Mesenchymal stem cell (in vitro differentiated cells and primary cell): ENCODE measurements at regions not wholly inside any gene's neighbourhood (a gene's known extent, or its start where the extent isn't known, plus 50 kb on each side); places are given as distances from the start of the nearest gene placed in this dataset.
"Not testable (repeated sequence)": the region's sequence is repeated elsewhere in the genome, so short reads cannot be mapped to it uniquely, and the experiment has no call there.

Experiments
- DNase-seq: peaks from one replicate; pipeline ENCODE4 v3.0.0-alpha.2; 2013
- H2AFZ ChIP-seq: one replicate; pipeline ENCODE4 v1.6.1; 2013; ENCODE audit warnings: low read depth, mild to moderate bottlenecking, control low read depth, inconsistent platforms, low read length, moderate library complexity
- H2AK5ac ChIP-seq: 2 replicates; pipeline ENCODE4 v1.6.1; 2013; ENCODE audit warnings: low read length, moderate library complexity, mild to moderate bottlenecking, inconsistent platforms; ENCODE audit not compliant: severe bottlenecking
- H2BK120ac ChIP-seq: one replicate; pipeline ENCODE4 v1.6.1; 2013; ENCODE audit warnings: low read depth, mild to moderate bottlenecking, inconsistent platforms, low read length, moderate library complexity
- H2BK12ac ChIP-seq, 2 experiments: one replicate each; pipeline ENCODE4 v1.6.1; 2013; ENCODE audit warnings: inconsistent platforms in 2 of 2, low read length in 2 of 2, mild to moderate bottlenecking in 2 of 2, moderate library complexity in 2 of 2, control low read depth in 1 of 2
- H2BK15ac ChIP-seq: one replicate; pipeline ENCODE4 v1.6.1; 2013; ENCODE audit warnings: mild to moderate bottlenecking, low read depth, inconsistent platforms; ENCODE audit not compliant: poor library complexity, severe bottlenecking
- H2BK5ac ChIP-seq: 2 replicates; pipeline ENCODE4 v1.6.1; 2013; ENCODE audit warnings: low read depth, mild to moderate bottlenecking, low read length, control low read depth, inconsistent platforms; ENCODE audit not compliant: poor library complexity, severe bottlenecking
- H3K14ac ChIP-seq, 2 experiments: one replicate each; pipeline ENCODE4 v1.6.1; 2013; ENCODE audit warnings: inconsistent platforms in 2 of 2, low read length in 2 of 2, control low read depth in 1 of 2, mild to moderate bottlenecking in 1 of 2, moderate library complexity in 1 of 2
- H3K18ac ChIP-seq, 2 experiments: one replicate each; pipeline ENCODE4 v1.6.1; 2013; ENCODE audit warnings: inconsistent platforms in 2 of 2, low read length in 2 of 2, control low read depth in 1 of 2, low read depth in 1 of 2, mild to moderate bottlenecking in 1 of 2
- H3K23ac ChIP-seq, 2 experiments: one replicate each; pipeline ENCODE4 v1.6.1; 2013; ENCODE audit warnings: inconsistent platforms in 2 of 2, low read length in 2 of 2, mild to moderate bottlenecking in 2 of 2, moderate library complexity in 2 of 2, control low read depth in 1 of 2
- H3K27ac ChIP-seq: 2 replicates; pipeline ENCODE4 v1.5.1; 2013; ENCODE audit warnings: mild to moderate bottlenecking, moderate library complexity, low read length, control low read depth, inconsistent platforms; ENCODE audit not compliant: poor library complexity, severe bottlenecking
- H3K27me3 ChIP-seq, 2 experiments: 2 replicates each; pipeline versions ENCODE4 v1.6.1 to v1.7.0; 2013; ENCODE audit warnings: low read length in 2 of 2, mild to moderate bottlenecking in 2 of 2, moderate library complexity in 2 of 2, control low read depth in 1 of 2, inconsistent platforms in 1 of 2; ENCODE audit not compliant: control insufficient read depth in 1 of 2, insufficient read depth in 1 of 2
- H3K36me3 ChIP-seq, 2 experiments: 2 replicates each; pipeline versions ENCODE4 v1.6.1 to v1.7.0; 2013; ENCODE audit warnings: low read length in 2 of 2, control low read depth in 1 of 2, inconsistent platforms in 1 of 2, low read depth in 1 of 2, mild to moderate bottlenecking in 1 of 2; ENCODE audit not compliant: insufficient read depth in 2 of 2, control insufficient read depth in 1 of 2
- H3K4ac ChIP-seq, 2 experiments: one replicate each; pipeline ENCODE4 v1.6.1; 2013; ENCODE audit warnings: inconsistent platforms in 2 of 2, low read length in 2 of 2, mild to moderate bottlenecking in 2 of 2, moderate library complexity in 2 of 2, control low read depth in 1 of 2, low read depth in 1 of 2
- H3K4me1 ChIP-seq: 2 replicates; pipeline ENCODE4 v1.6.1; 2013; ENCODE audit warnings: low read depth, low read length, control low read depth; ENCODE audit not compliant: control insufficient read depth, insufficient read depth
- H3K4me2 ChIP-seq: 2 replicates; pipeline ENCODE4 v1.6.1; 2013; ENCODE audit warnings: low read length, mild to moderate bottlenecking, inconsistent platforms; ENCODE audit not compliant: poor library complexity, severe bottlenecking
- H3K4me3 ChIP-seq, 2 experiments: 2 replicates each; pipeline versions ENCODE4 v1.5.1 to v1.7.0; 2013; ENCODE audit warnings: low read length in 2 of 2, mild to moderate bottlenecking in 2 of 2, control low read depth in 1 of 2, low read depth in 1 of 2; ENCODE audit not compliant: insufficient read depth in 1 of 2
- H3K79me1 ChIP-seq: replicated peaks from 2 replicates; pipeline ENCODE4 v1.6.1; 2013; ENCODE audit warnings: mild to moderate bottlenecking, control low read depth, low read length, inconsistent platforms; ENCODE audit not compliant: poor library complexity, severe bottlenecking
- H3K9ac ChIP-seq: 2 replicates; pipeline ENCODE4 v1.7.0; 2013; ENCODE audit warnings: mild to moderate bottlenecking, low read length, moderate library complexity
- H3K9me3 ChIP-seq: 2 replicates; pipeline ENCODE4 v1.7.0; 2013; ENCODE audit warnings: mild to moderate bottlenecking, low read length; ENCODE audit not compliant: control insufficient read depth
- H4K8ac ChIP-seq: one replicate; pipeline ENCODE4 v1.6.1; 2013; ENCODE audit warnings: inconsistent platforms, mild to moderate bottlenecking, low read length, moderate library complexity
- H4K91ac ChIP-seq: one replicate; pipeline ENCODE4 v1.6.1; 2013; ENCODE audit warnings: mild to moderate bottlenecking, low read length, inconsistent platforms
- WGBS: methylation state at CpG from one replicate; pipeline ENCODE4 v1.1.7; 2013; ENCODE audit warnings: mixed read lengths; 5-methylcytosine and 5-hydroxymethylcytosine counted together

- Histone ChIP-seq H3K23ac (no peak overlapping the region), H3K4ac (no peak overlapping the region), H2BK120ac (no peak overlapping the region), H3K36me3 (no peaks in the 10 kb centered on the region), H3K9ac (no peak overlapping the region), H4K91ac (no peak overlapping the region), H3K18ac (no peak overlapping the region), H2BK15ac (no peak overlapping the region), H4K8ac (no peak overlapping the region), H3K27ac (no peak overlapping the region), H3K9me3 (no peaks in the 10 kb centered on the region), H3K14ac (no peak overlapping the region), H2BK5ac (no peak overlapping the region), H3K4me2 (no peak overlapping the region), H3K79me1 (no peaks in the 10 kb centered on the region), H2AK5ac (no peak overlapping the region), H2AFZ (no peak overlapping the region), H3K27me3 (no peaks in the 10 kb centered on the region), H3K4me1 (no peaks in the 10 kb centered on the region), H3K4me3 (no peak overlapping the region), H2BK12ac (no peak overlapping the region)
- WGBS: 95% methylated on average over 3 of the region's 6 CpGs
- no peak for DNase-seq
Measured at GRCh38 chr7:17046666-17047065, 164.9 kb upstream of the AGR3 start.

GRCh38 chr7:17053164-17053563 is 171.4 kb upstream of the AGR3 start:
- H2BK12ac ChIP-seq, H4K91ac ChIP-seq, H2BK120ac ChIP-seq, H3K23ac ChIP-seq, H2AFZ ChIP-seq, H2BK15ac ChIP-seq, H3K4me3 ChIP-seq, H3K4me1 ChIP-seq, DNase-seq, H4K8ac ChIP-seq, H3K4ac ChIP-seq, H3K18ac ChIP-seq, H2BK5ac ChIP-seq, H3K27ac ChIP-seq, H2AK5ac ChIP-seq, H3K9me3 ChIP-seq, H3K14ac ChIP-seq, H3K4me2 ChIP-seq, H3K79me1 ChIP-seq, H3K27me3 ChIP-seq, H3K9ac ChIP-seq, H3K36me3 ChIP-seq: not testable (repeated sequence)
- WGBS: 87% methylated on average over 9 of the region's 9 CpGs

GRCh38 chr7:17054206-17054605 is 172.4 kb upstream of the AGR3 start:
- Histone ChIP-seq H3K4ac (no peak overlapping the region), H2AK5ac (no peak overlapping the region), H2AFZ (no peak overlapping the region), H3K79me1 (no peaks in the 10 kb centered on the region), H3K4me3 (no peak overlapping the region), H2BK5ac (no peak overlapping the region), H2BK15ac (no peak overlapping the region), H3K14ac (no peak overlapping the region), H3K9ac (no peak overlapping the region), H3K27me3 (no peaks in the 10 kb centered on the region), H3K23ac (no peak overlapping the region), H3K18ac (no peak overlapping the region), H2BK120ac (no peak overlapping the region), H3K36me3 (no peaks in the 10 kb centered on the region), H4K91ac (no peak overlapping the region), H3K9me3 (no peaks in the 10 kb centered on the region), H2BK12ac (no peak overlapping the region), H3K4me1 (no peaks in the 10 kb centered on the region), H4K8ac (no peak overlapping the region), H3K4me2 (no peak overlapping the region), H3K27ac (no peak overlapping the region)
- no peak for DNase-seq
- 60% methylated on average over 3 of the region's 3 CpGs for WGBS

- H4K8ac ChIP-seq: no peak overlapping the region
- no peak overlapping the region for H3K4me3 ChIP-seq
- no peak overlapping the region for H3K23ac ChIP-seq
- DNase-seq: no peak
- no peak overlapping the region for H2BK5ac ChIP-seq
- H3K9ac ChIP-seq: no peak overlapping the region
- no peak overlapping the region for H2BK12ac ChIP-seq
- WGBS: 100% methylated on average over 1 of the region's 2 CpGs
- no peaks in the 10 kb centered on the region for H3K9me3 ChIP-seq
- H3K4me1 ChIP-seq: no peaks in the 10 kb centered on the region
- H2AK5ac ChIP-seq: no peak overlapping the region
- no peak overlapping the region for H3K4me2 ChIP-seq
- no peak overlapping the region for H3K27ac ChIP-seq
- H3K18ac ChIP-seq: no peak overlapping the region
- no peaks in the 10 kb centered on the region for H3K27me3 ChIP-seq
- no peaks in the 10 kb centered on the region for H3K79me1 ChIP-seq
- H2BK15ac ChIP-seq: no peak overlapping the region
- no peak overlapping the region for H2AFZ ChIP-seq
- no peak overlapping the region for H3K4ac ChIP-seq
- H2BK120ac ChIP-seq: no peak overlapping the region
- H3K14ac ChIP-seq: no peak overlapping the region
- no peak overlapping the region for H4K91ac ChIP-seq
- no peaks in the 10 kb centered on the region for H3K36me3 ChIP-seq
Measured at GRCh38 chr7:17054836-17055235, 173.1 kb upstream of the AGR3 start.
